Sigmoid colon (tissue), 6 donors: ENCODE measurements at regions not wholly inside any gene's neighbourhood (a gene's known extent, or its start where the extent isn't known, plus 50 kb on each side); places are given as distances from the start of the nearest gene placed in this dataset.

Source experiments
- DNase-seq: peaks from one replicate; pipeline ENCODE4 v3.0.0-alpha.2; 2019
- H3K27ac ChIP-seq, 4 donors: fragments of 200-600 bp; sonication (generic); one replicate each; pipeline ENCODE4 v1.5.1; 2016 to 2019; ENCODE audit warnings: mild to moderate bottlenecking in 1 of 4
- H3K27me3 ChIP-seq, 3 donors: fragments of 200-600 bp; sonication (generic); one replicate each; pipeline ENCODE4 v1.5.1; 2019; ENCODE audit warnings: mild to moderate bottlenecking in 1 of 3
- H3K36me3 ChIP-seq, 4 donors: fragments of 200-600 bp; sonication (generic); one replicate each; pipeline ENCODE4 v1.5.1; 2016 to 2019
- H3K4me1 ChIP-seq, 4 donors: fragments of 200-600 bp; sonication (generic); one replicate each; pipeline ENCODE4 v1.5.1; 2017 to 2019
- H3K4me3 ChIP-seq, 4 donors: fragments of 200-600 bp; sonication (generic); one replicate each; pipeline ENCODE4 v1.5.1; 2017 to 2019; ENCODE audit warnings: mild to moderate bottlenecking in 2 of 4, moderate library complexity in 1 of 4
- H3K9me3 ChIP-seq, 4 donors: fragments of 200-600 bp in 3 of 4; sonication (generic) in 3 of 4; one replicate each; pipeline versions ENCODE4 v1.5.1 to v1.6.1; 2013 to 2019
- EP300 ChIP-seq, 4 donors: sonication (generic); formaldehyde crosslinking; IDR thresholded peaks; one replicate each; pipeline ENCODE4 v1.6.1; 2017; ENCODE audit warnings: antibody characterized with exemption in 4 of 4
- POLR2A ChIP-seq, 2 donors: fragments of 450-650 bp; IDR thresholded peaks; one replicate each; pipeline ENCODE4 v1.6.1; 2016; ENCODE audit warnings: antibody characterized with exemption in 2 of 2, mild to moderate bottlenecking in 2 of 2, moderate library complexity in 2 of 2
- POLR2AphosphoS5 ChIP-seq, 4 donors: sonication (generic); formaldehyde crosslinking; IDR thresholded peaks; one replicate each; pipeline ENCODE4 v1.6.1; 2017; ENCODE audit warnings: antibody characterized with exemption in 4 of 4
- WGBS, 2 donors: extraction: QIAGEN DNeasy Blood & Tissue Kit; methylation state at CpG; one replicate each; pipeline ENCODE4 v1.1.7; 2013; 5-methylcytosine and 5-hydroxymethylcytosine counted together
- intact Hi-C: fragments of 100-400 bp; cut with DNase I; formaldehyde crosslinking; loops from one replicate; pipeline ENCODE4 v1.15.1; 2023
- TF ChIP-seq, protein P1 (sequence below), 4 experiments: fragments of 450-650 bp in 3 of 4; fragments of 200-600 bp in 1 of 4; IDR thresholded peaks; one replicate each; pipeline ENCODE4 v1.5.1; 2016 to 2019; ENCODE audit warnings: antibody characterized with exemption in 4 of 4, mild to moderate bottlenecking in 3 of 4, moderate library complexity in 2 of 4
- donor health status: healthy with polysubstance abuse.
- donor health status: healthy.

DNA sequence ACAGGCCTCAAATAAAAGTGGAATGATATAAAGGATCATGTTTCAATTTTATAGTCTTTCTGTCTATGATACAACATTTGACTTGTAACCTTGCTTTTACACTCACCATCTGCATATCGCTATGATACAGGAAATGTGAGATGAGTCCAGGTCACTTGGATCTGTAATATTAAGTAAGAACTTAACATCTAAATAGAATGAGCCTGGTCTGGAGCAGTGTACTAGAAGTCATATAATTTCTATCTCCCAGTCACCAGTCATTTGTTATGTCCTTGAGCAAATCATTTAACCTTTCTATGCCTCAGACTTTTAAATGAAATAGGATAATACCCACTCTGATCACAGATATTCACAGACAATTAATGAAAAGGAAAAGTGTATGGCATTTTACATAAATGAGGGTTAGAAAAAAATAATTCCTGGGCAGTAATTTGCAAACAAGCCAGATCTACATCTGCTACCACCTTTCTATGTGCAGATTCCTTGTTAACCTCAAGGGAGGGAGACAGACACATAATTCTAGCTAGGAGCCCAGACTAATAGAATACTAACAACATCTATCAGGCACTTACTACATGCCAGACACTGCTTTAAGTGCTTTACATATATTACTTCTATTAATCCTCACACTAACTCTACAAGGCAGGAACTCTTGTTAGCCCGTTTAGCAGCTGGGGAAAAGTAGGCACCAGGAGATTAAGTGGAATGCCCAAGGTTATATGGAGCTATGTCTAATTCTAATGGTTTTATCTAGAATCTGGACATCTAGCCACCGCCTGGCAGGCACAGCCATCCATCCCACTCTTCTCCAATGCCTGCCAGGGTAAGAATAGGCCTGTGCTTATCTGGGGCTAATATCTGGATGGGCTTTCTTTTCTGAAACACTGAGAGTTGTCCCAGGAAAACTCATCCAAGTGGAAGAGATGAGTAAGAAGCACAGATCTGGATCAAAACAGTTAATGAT lies 313.6 kb upstream of the CDH20 start:
- Histone ChIP-seq H3K27me3 (no peaks in the 10 kb centered on the region), H3K4me1 (no peaks in the 10 kb centered on the region), H3K4me3 (no peak overlapping the region), H3K9me3 (peaks cover 0 to 3% (median 0%) of the 10 kb centered on the region in 4 donors), H3K27ac (no peak overlapping the region), H3K36me3 (no peaks in the 10 kb centered on the region)
- TF ChIP-seq POLR2AphosphoS5 (IDR thresholded peaks at IDR 0.05) (no peak), EP300 (IDR thresholded peaks at IDR 0.05) (no peak), POLR2A (IDR thresholded peaks at IDR 0.05) (no peak)
- TF ChIP-seq, protein P1, sequence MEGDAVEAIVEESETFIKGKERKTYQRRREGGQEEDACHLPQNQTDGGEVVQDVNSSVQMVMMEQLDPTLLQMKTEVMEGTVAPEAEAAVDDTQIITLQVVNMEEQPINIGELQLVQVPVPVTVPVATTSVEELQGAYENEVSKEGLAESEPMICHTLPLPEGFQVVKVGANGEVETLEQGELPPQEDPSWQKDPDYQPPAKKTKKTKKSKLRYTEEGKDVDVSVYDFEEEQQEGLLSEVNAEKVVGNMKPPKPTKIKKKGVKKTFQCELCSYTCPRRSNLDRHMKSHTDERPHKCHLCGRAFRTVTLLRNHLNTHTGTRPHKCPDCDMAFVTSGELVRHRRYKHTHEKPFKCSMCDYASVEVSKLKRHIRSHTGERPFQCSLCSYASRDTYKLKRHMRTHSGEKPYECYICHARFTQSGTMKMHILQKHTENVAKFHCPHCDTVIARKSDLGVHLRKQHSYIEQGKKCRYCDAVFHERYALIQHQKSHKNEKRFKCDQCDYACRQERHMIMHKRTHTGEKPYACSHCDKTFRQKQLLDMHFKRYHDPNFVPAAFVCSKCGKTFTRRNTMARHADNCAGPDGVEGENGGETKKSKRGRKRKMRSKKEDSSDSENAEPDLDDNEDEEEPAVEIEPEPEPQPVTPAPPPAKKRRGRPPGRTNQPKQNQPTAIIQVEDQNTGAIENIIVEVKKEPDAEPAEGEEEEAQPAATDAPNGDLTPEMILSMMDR (IDR thresholded peaks at IDR 0.05), result no peak
- intact Hi-C loops, result no loop called here
- no peak for DNase-seq
- WGBS, 2 donors, result 78 to 80% methylated on average over 3 of the region's 3 CpGs

DNA sequence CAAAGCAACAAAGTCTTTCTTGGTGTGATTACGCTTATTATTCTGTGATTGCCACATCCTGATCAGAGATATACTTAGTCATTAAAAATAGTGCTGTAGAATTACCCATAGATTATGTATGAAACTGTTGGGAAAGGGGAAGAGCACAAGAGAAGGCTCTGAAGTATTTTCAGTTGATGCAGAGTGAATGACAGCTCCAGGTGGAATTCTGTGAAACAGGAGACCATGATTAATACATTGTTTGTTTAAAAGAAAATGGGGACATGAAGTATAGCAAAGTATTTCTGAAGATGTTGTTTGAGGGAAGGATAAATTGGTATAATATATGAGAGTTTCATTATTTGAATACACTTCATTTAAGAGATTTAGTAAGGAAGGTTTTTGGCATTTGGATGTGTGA lies 307.6 kb upstream of the CDH20 start:
- TF ChIP-seq EP300 (IDR thresholded peaks at IDR 0.05), result no peak
- no peak for TF ChIP-seq POLR2A (IDR thresholded peaks at IDR 0.05)
- no peak for TF ChIP-seq POLR2AphosphoS5 (IDR thresholded peaks at IDR 0.05)
- TF ChIP-seq, protein P1 (IDR thresholded peaks at IDR 0.05), result no peak
- intact Hi-C loops, result no loop called here
- no peak overlapping the region for H3K27ac ChIP-seq
- DNase-seq, result no peak
- H3K36me3 ChIP-seq, result no peaks in the 10 kb centered on the region
- no peaks in the 10 kb centered on the region for H3K27me3 ChIP-seq
- no peaks in the 10 kb centered on the region for H3K4me1 ChIP-seq
- H3K9me3 ChIP-seq, result peaks cover 0 to 3% (median 0%) of the 10 kb centered on the region in 4 donors
- H3K4me3 ChIP-seq, result no peak overlapping the region
- 89 to 94% methylated on average over 1 of the region's 1 CpG for WGBS, 2 donors

DNA sequence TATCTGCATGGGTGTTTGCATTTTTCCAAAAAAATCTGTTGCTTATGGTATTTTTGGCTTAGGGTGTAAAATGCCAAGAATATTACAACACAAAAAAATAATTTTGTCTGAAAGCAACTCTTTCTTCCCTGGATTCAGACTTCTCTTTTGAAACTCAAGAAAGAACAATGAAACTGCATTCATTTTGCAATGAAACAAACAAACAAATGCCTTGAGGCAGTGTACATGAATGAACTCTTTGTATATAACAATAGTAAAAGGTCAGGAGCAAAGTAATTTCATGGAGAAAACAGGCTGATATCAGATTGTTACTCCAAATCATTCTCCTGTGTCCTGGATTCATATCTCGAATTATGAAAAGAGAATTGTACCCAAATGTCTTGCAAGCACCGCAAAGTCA lies 301.6 kb upstream of the CDH20 start:
- intact Hi-C loops, result no loop called here

DNA sequence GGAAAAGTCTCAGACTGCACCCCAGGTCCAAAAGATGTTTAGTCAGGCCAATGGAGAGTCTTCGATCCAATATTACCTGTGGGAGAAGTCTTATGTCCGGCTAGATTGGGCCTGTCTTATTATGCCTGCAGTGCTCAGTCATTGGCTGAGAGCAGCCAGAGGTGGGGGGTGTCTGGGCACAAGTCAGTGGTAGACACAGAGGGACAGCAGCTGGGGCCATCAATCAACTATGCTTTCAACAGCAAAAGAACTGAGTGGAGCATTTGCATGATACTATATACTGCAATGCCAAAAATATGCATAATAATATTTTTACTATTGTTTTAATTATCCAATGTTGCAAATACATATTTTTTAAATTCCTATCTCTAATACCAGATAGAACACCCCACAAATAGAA lies 298.6 kb upstream of the CDH20 start:
- H3K36me3 ChIP-seq, result no peaks in the 10 kb centered on the region
- H3K9me3 ChIP-seq, result no peaks in the 10 kb centered on the region
- H3K4me1 ChIP-seq, result no peaks in the 10 kb centered on the region
- DNase-seq, result no peak
- 77 to 88% methylated on average over 2 of the region's 2 CpGs for WGBS, 2 donors
- H3K27ac ChIP-seq, result no peak overlapping the region
- TF ChIP-seq POLR2AphosphoS5 (IDR thresholded peaks at IDR 0.05), result no peak
- TF ChIP-seq, protein P1 (IDR thresholded peaks at IDR 0.05), result no peak
- intact Hi-C loops, result no loop called here
- no peak overlapping the region for H3K4me3 ChIP-seq
- H3K27me3 ChIP-seq, result no peaks in the 10 kb centered on the region

More for the DNA sequence above, 301.6 kb upstream of the CDH20 start:
- no peaks in the 10 kb centered on the region for H3K36me3 ChIP-seq
- TF ChIP-seq EP300 (IDR thresholded peaks at IDR 0.05) (no peak), POLR2AphosphoS5 (IDR thresholded peaks at IDR 0.05) (no peak)
- WGBS, 2 donors, result 80 to 85% methylated on average over 2 of the region's 2 CpGs
- no peak overlapping the region for H3K4me3 ChIP-seq
- H3K4me1 ChIP-seq, result no peaks in the 10 kb centered on the region
- no peak overlapping the region for H3K27ac ChIP-seq
- H3K27me3 ChIP-seq, result no peaks in the 10 kb centered on the region
- DNase-seq, result no peak
- H3K9me3 ChIP-seq, result no peaks in the 10 kb centered on the region

DNA sequence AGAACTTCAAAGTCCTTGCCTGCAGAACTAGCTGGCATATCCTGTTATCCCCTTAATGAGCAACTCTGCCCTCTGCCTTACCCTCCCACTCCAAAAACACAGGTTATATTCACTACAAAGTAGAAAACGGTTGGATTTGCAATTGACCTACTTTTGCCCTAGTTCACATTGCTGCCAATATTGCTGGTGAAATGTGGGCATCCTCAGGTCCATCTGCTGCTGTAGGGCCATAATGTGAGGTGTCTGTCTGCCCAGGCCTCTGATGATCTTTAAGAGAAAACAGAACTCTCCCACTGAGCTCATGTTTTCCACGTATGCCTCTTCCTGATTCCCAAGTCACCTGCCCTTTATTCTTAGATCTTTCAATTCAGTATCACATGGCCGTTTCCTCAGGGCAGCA lies 294.0 kb upstream of the CDH20 start:
- no peak for DNase-seq
- no peaks in the 10 kb centered on the region for H3K4me1 ChIP-seq
- WGBS, 2 donors, result 21 to 65% methylated on average over 3 of the region's 3 CpGs
- intact Hi-C loops, result no loop called here
- no peak overlapping the region for H3K4me3 ChIP-seq
- no peak overlapping the region for H3K27ac ChIP-seq
- TF ChIP-seq EP300 (IDR thresholded peaks at IDR 0.05) (no peak), POLR2AphosphoS5 (IDR thresholded peaks at IDR 0.05) (no peak), POLR2A (IDR thresholded peaks at IDR 0.05) (no peak)
- TF ChIP-seq, protein P1 (IDR thresholded peaks at IDR 0.05), result no peak
- no peaks in the 10 kb centered on the region for H3K9me3 ChIP-seq
- H3K27me3 ChIP-seq, result no peaks in the 10 kb centered on the region
- no peaks in the 10 kb centered on the region for H3K36me3 ChIP-seq
